Ascending aorta (tissue), 2 donors: ENCODE measurements at regions not wholly inside any gene's neighbourhood (a gene's known extent, or its start where the extent isn't known, plus 50 kb on each side); places are given as distances from the start of the nearest gene placed in this dataset.

Experiments used
- DNase-seq, 2 donors: peaks; one replicate each; pipeline ENCODE4 v3.0.0-alpha.2; 2019; ENCODE audit warnings: low spot score in 2 of 2
- H3K27ac ChIP-seq, 2 donors: fragments of 200-600 bp; sonication (generic); one replicate each; pipeline ENCODE4 v1.5.1; 2016 to 2017; ENCODE audit warnings: mild to moderate bottlenecking in 1 of 2
- H3K27me3 ChIP-seq: fragments of 200-600 bp; sonication (generic); one replicate; pipeline ENCODE4 v1.5.1; 2017
- H3K36me3 ChIP-seq, 2 donors: fragments of 200-600 bp; sonication (generic); one replicate each; pipeline ENCODE4 v1.5.1; 2016
- H3K4me1 ChIP-seq, 2 donors: fragments of 200-600 bp; sonication (generic); one replicate each; pipeline ENCODE4 v1.5.1; 2016 to 2017; ENCODE audit warnings: mild to moderate bottlenecking in 1 of 2
- H3K4me3 ChIP-seq, 2 donors: fragments of 200-600 bp; sonication (generic); one replicate each; pipeline ENCODE4 v1.5.1; 2016 to 2017; ENCODE audit warnings: mild to moderate bottlenecking in 1 of 2
- H3K9me3 ChIP-seq, 2 donors: fragments of 200-600 bp; sonication (generic); one replicate each; pipeline ENCODE4 v1.5.1; 2016
- CTCF ChIP-seq, 3 experiments: fragments of 200-600 bp in 2 of 3; fragments of 450-650 bp in 1 of 3; sonication (generic) in 2 of 3; IDR thresholded peaks; one replicate each; pipeline ENCODE4 v1.5.1; 2016 to 2019; ENCODE audit warnings: antibody characterized with exemption in 3 of 3, mild to moderate bottlenecking in 1 of 3, moderate library complexity in 1 of 3
- intact Hi-C: fragments of 100-400 bp; cut with DNase I; formaldehyde crosslinking; loops from one replicate; pipeline ENCODE4 v1.15.1; 2023

- H3K36me3 ChIP-seq, result no peaks in the 10 kb centered on the region
- H3K9me3 ChIP-seq, result no peaks in the 10 kb centered on the region
- no peak for DNase-seq
- no peak overlapping the region for H3K4me3 ChIP-seq
- TF ChIP-seq CTCF (IDR thresholded peaks at IDR 0.05), result no peak
- H3K4me1 ChIP-seq, result no peaks in the 10 kb centered on the region
- H3K27ac ChIP-seq, result no peak overlapping the region
- intact Hi-C loops, result no loop called here
- no peaks in the 10 kb centered on the region for H3K27me3 ChIP-seq
These were observed 401.9 kb downstream of the ZSWIM6 start for GRCh38 chr5:61734001-61734400.

DNA sequence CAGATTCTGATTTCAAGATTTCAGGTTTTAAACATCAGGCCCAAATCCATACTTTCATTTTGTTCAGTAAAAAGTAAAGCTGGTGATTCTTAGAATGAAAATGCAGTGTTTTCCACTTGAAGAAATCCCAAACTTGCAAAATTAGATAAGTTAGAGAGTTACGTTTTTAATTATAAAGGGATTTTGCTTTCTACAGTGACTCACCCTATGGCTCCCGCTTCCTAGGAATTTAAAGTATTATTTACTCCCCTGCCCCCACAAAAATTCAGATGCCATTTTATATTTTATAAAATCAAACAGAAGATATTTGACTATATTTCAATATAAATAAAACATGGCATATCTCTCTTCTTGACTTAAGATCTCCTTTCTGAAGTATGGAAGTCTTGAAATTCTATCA is 402.9 kb downstream of the ZSWIM6 start:
- H3K4me3 ChIP-seq, result no peak overlapping the region
- no peaks in the 10 kb centered on the region for H3K4me1 ChIP-seq
- intact Hi-C loops, result no loop called here
- TF ChIP-seq CTCF (IDR thresholded peaks at IDR 0.05), result no peak
- DNase-seq, result no peak
- no peaks in the 10 kb centered on the region for H3K27me3 ChIP-seq
- H3K27ac ChIP-seq, result no peak overlapping the region
- no peaks in the 10 kb centered on the region for H3K36me3 ChIP-seq
- no peaks in the 10 kb centered on the region for H3K9me3 ChIP-seq

DNA sequence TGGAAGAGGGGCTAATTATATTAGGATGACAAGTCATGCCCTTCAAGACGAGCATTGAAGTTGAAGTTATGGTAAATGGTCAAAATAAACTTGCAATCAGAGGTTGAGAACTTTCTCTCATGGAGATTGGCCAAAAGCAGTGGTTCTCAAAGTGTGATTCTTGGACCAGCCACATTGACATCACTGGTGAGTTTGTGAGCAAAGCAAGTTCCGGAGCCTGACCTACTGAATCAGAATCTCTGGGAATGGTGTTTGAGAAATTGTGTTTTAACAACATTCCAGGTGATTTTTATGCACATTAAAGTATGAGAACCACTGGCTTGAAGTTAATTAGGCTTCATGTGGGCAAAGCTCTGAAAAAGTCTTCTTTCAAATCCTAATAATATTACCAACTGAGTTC is 403.5 kb downstream of the ZSWIM6 start:
- Histone ChIP-seq H3K36me3 (no peaks in the 10 kb centered on the region), H3K27me3 (no peaks in the 10 kb centered on the region), H3K4me3 (no peak overlapping the region), H3K4me1 (no peaks in the 10 kb centered on the region), H3K9me3 (no peaks in the 10 kb centered on the region), H3K27ac (no peak overlapping the region)
- intact Hi-C loops, result no loop called here
- DNase-seq, result no peak
- no peak for TF ChIP-seq CTCF (IDR thresholded peaks at IDR 0.05)

DNA sequence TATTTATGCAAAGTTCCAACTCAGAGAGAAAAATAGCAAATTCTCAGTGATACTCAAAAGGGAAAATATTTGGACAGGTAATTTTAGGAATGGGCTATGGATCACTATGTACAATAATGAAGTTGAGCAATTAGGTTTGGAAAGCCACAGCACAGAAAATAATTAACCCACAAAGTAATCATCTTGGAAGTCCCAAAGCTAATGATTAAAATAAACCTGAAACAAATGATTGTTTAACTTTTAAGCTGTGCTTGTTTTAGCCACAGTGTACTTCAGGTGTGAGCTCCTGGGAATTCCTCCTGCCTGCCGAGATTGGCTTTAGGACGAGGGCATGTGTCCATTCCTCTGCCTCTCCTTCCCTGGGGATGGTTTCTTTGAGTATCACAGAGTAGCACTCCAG is 403.9 kb downstream of the ZSWIM6 start:
- intact Hi-C loops, result no loop called here
- DNase-seq, result no peak
- Histone ChIP-seq H3K27ac (no peak overlapping the region), H3K9me3 (no peaks in the 10 kb centered on the region), H3K4me3 (no peak overlapping the region), H3K27me3 (no peaks in the 10 kb centered on the region), H3K36me3 (no peaks in the 10 kb centered on the region), H3K4me1 (no peaks in the 10 kb centered on the region)
- no peak for TF ChIP-seq CTCF (IDR thresholded peaks at IDR 0.05)

DNA sequence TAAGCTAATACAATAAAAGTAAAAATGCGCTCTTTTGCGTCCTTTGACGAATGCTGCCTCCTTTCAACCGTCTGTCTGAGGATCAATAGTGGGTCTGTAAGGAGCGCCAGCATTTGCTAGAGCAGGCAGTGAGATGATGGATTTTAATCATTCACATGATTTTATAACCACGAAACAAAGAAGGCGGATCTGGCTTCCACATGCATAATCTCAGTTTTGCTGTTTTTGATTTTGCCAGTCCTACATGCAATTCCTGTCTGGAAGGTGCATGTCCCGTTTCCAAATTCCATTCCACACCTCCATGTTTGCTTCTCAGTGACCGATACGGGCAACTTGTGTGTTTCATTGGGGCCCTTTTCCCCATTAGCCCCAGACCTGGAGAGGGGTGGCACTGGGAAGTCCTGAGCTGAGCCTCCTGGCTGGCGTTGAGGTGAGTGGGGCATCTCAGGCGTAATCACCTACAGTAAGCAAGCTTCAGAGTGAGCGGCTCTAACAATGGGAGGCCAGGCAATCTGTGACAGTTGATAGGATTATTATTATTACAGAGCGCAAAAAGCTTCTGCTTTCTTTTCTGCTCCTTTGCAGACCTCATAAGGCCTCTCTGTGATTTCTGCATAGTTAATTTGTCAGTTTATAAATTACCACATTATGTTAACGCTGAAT is 405.4 kb downstream of the ZSWIM6 start:
- intact Hi-C loops, result no loop called here

More for the DNA sequence above, 405.4 kb downstream of the ZSWIM6 start:
- Histone ChIP-seq H3K36me3 (no peaks in the 10 kb centered on the region), H3K4me3 (no peak overlapping the region), H3K27me3 (no peaks in the 10 kb centered on the region), H3K27ac (no peak overlapping the region), H3K9me3 (no peaks in the 10 kb centered on the region), H3K4me1 (no peaks in the 10 kb centered on the region)
- TF ChIP-seq CTCF (IDR thresholded peaks at IDR 0.05), result no peak
- no peak for DNase-seq
